ENCODE measurements at regions not wholly inside any gene's neighbourhood (a gene's known extent, or its start where the extent isn't known, plus 50 kb on each side); places are given as distances from the start of the nearest gene placed in this dataset.
A peak's percentile ranks its signal among the peaks of the same experiment; 100 is the strongest.
"Not testable (repeated sequence)": the region's sequence is repeated elsewhere in the genome, so short reads cannot be mapped to it uniquely, and the experiment has no call there.

DNA sequence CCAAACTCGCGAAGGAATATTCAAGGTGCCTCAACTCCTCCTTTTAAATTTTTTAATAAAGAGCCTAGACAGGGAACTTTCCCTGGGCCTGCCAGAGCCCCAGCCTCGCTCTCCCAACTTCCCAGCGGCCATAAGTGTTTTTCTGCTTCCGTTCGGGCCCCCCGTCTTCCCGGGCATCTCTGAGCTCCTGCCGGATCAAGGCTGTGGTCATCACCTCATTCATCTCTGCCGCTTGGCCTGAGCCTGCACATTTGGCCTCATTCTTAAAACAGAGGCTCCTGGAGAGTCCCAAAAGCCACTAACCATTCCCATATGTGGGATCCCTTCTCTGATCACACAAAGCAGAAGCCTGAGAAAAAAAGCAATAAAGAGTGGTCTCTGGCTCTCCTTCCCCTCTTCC is 969.1 kb upstream of the DEFB115 start:
- Histone ChIP-seq H3K36me3 (no peaks in the 10 kb centered on the region), H3K27me3 (no peaks in the 10 kb centered on the region), H3K27ac (peak overlapping the region in 2 of 4 donors; percentile 42 to 89), H3K4me1 (peaks cover 0 to 8% (median 2%) of the 10 kb centered on the region in 4 donors), H3K4me3 (peak overlapping the region in 1 of 4 donors; percentile 59), H3K9me3 (no peaks in the 10 kb centered on the region)
- TF ChIP-seq CTCF (IDR thresholded peaks at IDR 0.05) (no peak), POLR2A (IDR thresholded peaks at IDR 0.05) (no peak)
- no peak for DNase-seq

- not testable (repeated sequence) for H3K27me3 ChIP-seq, H3K4me1 ChIP-seq, H3K36me3 ChIP-seq, DNase-seq, H3K9me3 ChIP-seq
- H3K27ac ChIP-seq: peak overlapping the region in 3 of 4 donors; percentile 42 to 89 (median 80)
- H3K4me3 ChIP-seq: peak overlapping the region in 2 of 4 donors; percentile 31 to 59
Measured at GRCh38 chr20:30289049-30289448, 968.4 kb upstream of the DEFB115 start.

DNA sequence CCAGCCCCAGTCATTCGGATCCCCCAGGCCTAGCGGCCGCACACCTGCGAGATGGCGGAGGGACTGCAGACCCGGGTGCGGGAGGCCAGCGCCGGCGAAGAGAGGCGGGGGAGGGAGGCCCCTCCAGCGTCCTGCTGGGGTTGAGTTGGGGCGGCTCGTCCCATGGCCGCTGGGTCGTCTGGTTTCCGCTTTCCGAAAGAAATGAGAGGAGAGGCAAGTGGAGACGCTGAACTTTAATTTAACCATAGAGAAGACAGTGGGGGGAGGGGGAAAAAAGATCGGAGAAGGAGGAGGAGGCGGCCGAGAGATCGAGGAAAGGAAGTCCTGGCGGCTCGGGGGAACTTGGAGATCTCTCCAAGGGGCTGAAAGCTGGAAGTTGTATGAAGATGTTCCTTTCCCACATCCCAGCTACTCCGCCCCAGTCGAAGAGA is 967.7 kb upstream of the DEFB115 start:
- not testable (repeated sequence) for H3K36me3 ChIP-seq, H3K9me3 ChIP-seq, H3K4me1 ChIP-seq, H3K27me3 ChIP-seq
- peak in 1 of 3 donors; percentile 69 for DNase-seq
- Histone ChIP-seq H3K4me3 (peak overlapping the region in 3 of 4 donors; percentile 22 to 59 (median 31)), H3K27ac (peak overlapping the region in 3 of 4 donors; percentile 65 to 89 (median 80))

DNA sequence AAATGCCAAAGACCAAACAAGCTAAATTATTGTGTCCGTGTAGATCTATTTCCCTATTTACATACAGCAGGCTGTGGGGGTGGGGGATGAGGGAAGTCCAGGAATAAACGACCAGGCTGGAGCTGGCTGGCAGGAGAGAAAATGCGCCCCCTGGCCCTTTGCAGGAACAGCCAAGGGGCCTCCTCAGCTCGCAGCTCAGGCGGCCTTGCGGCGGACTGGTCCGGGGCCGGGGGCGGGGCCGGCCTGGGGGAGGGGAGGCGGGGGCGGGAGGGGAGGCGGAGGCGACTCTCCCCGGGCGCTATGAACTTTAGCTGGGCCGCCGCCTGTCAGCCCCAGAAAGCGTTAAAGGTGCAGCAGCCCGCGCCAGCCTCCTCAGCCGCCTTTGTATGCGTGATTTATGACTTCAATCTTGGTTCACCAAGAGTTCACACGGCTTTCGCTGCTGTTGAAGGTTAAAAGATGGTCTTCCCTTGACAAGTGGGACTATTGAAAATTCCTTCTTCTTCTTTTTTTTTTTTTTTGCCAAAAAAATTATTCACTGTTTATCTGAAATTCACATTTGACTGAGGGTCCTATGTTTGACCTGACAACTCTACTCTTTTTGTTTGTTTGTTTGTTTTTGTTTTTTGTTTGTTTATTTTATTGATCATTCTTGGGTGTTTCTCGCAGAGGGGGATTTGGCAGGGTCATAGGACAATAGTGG is 967.0 kb upstream of the DEFB115 start:
- Histone ChIP-seq H3K27ac (peak overlapping the region in 3 of 4 donors; percentile 65 to 89 (median 80)), H3K4me3 (peak overlapping the region in 3 of 4 donors; percentile 22 to 59 (median 31))
- H3K4me1 ChIP-seq, H3K27me3 ChIP-seq, H3K9me3 ChIP-seq, H3K36me3 ChIP-seq: not testable (repeated sequence)
- DNase-seq: peak in 2 of 3 donors; percentile 44 to 89
- peak in 1 of 6 experiments; percentile 21 for TF ChIP-seq CTCF (IDR thresholded peaks at IDR 0.05)

- H3K27me3 ChIP-seq, H3K36me3 ChIP-seq, H3K9me3 ChIP-seq, DNase-seq, H3K4me1 ChIP-seq, H3K4me3 ChIP-seq: not testable (repeated sequence)
- H3K27ac ChIP-seq: peak overlapping the region in 1 of 4 donors; percentile 89
Measured at GRCh38 chr20:30291064-30291379, 966.4 kb upstream of the DEFB115 start.

GRCh38 chr20:30291686-30292085 is 965.8 kb upstream of the DEFB115 start:
- not testable (repeated sequence) for H3K27me3 ChIP-seq, H3K27ac ChIP-seq, H3K4me1 ChIP-seq, DNase-seq, H3K4me3 ChIP-seq, H3K36me3 ChIP-seq, H3K9me3 ChIP-seq

GRCh38 chr20:30295396-30295795 is 962.1 kb upstream of the DEFB115 start:
- not testable (repeated sequence) for H3K36me3 ChIP-seq, H3K4me3 ChIP-seq, DNase-seq

GRCh38 chr20:30295967-30296366 is 961.5 kb upstream of the DEFB115 start:
- not testable (repeated sequence) for H3K27ac ChIP-seq

More at GRCh38 chr20:30295396-30295795, 962.1 kb upstream of the DEFB115 start:
- not testable (repeated sequence) for H3K27ac ChIP-seq, H3K27me3 ChIP-seq, H3K4me1 ChIP-seq, H3K9me3 ChIP-seq

DNA sequence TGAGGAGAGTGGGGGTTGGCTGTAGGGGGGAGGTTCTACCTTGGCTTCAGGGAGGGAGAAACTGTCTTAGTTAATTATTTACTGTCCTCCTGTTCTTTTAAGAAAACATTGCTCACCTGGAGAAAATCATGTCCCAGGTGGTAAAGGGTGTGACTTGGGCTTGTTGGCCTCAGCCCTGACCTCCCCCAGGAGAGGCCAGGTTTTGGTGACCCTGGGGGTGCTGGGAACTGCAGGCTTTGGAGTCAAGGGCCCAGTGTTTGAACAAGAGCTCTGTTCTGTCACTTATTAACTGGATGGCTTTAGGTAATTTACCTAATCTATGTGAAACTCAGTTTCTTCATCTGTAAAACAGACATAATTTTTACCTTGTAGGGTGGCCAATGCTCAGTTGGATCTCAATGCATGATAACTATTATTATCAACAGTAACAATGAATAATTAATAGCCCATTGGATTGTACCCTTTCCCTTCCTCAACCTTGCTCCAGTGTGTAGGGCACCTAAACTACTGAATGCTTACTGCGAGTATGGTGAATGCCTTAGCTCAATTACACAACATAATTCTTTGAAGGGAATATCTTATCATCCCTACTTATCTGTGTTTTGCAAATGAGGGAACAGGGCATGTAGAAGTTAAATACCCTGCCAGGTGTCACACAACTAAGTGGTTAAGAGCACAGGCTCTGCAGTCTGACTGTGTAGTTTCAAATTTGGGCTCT is 959.4 kb upstream of the DEFB115 start:
- H3K36me3 ChIP-seq, H3K27ac ChIP-seq, DNase-seq, H3K27me3 ChIP-seq, H3K4me1 ChIP-seq, H3K9me3 ChIP-seq, H3K4me3 ChIP-seq: not testable (repeated sequence)

More at GRCh38 chr20:30295967-30296366, 961.5 kb upstream of the DEFB115 start:
- H3K27me3 ChIP-seq, H3K4me1 ChIP-seq, DNase-seq, H3K9me3 ChIP-seq, H3K4me3 ChIP-seq, H3K36me3 ChIP-seq: not testable (repeated sequence)

- not testable (repeated sequence) for H3K27ac ChIP-seq, H3K27me3 ChIP-seq, H3K36me3 ChIP-seq, H3K9me3 ChIP-seq, DNase-seq, H3K4me1 ChIP-seq
- H3K4me3 ChIP-seq: peak overlapping the region in 1 of 4 donors; percentile 44
Measured at GRCh38 chr20:30300220-30300642, 957.2 kb upstream of the DEFB115 start.

- DNase-seq, H3K9me3 ChIP-seq, H3K36me3 ChIP-seq, H3K27me3 ChIP-seq, H3K27ac ChIP-seq, H3K4me1 ChIP-seq, H3K4me3 ChIP-seq: not testable (repeated sequence)
Measured at GRCh38 chr20:30302786-30303185, 954.7 kb upstream of the DEFB115 start.

GRCh38 chr20:30309938-30310337 is 947.5 kb upstream of the DEFB115 start:
- H3K36me3 ChIP-seq, H3K27me3 ChIP-seq, H3K9me3 ChIP-seq, DNase-seq, H3K4me3 ChIP-seq, H3K4me1 ChIP-seq, H3K27ac ChIP-seq: not testable (repeated sequence)

DNA sequence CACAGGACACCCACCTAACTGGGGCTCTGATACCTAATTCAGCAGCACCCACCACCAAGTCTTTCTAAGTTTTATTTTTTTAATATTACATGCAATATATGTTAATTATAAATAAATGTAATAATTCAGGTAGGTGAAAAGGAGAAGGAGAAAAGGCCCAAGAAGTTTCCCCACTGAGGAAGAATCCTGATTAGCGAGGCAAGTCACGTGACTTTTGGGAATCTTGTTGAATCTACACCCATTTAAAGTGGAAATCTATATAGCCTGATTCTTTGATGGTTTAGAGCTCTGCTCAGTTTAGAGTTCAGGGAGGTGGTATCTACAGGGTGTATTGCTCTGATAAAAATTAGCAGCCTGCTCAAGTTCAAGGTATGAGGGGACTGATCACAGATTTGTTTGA is 947.1 kb upstream of the DEFB115 start:
- H3K4me3 ChIP-seq, H3K27me3 ChIP-seq, DNase-seq, H3K9me3 ChIP-seq, H3K4me1 ChIP-seq, H3K27ac ChIP-seq, H3K36me3 ChIP-seq: not testable (repeated sequence)
